Keratinocyte (primary cell): ENCODE measurements at regions not wholly inside any gene's neighbourhood (a gene's known extent, or its start where the extent isn't known, plus 50 kb on each side); places are given as distances from the start of the nearest gene placed in this dataset.

Experiments used
- DNase-seq: peaks from one replicate; pipeline ENCODE4 v3.0.0-alpha.2; 2011; ENCODE audit warnings: low read depth, missing footprints, low spot score
- FAIRE-seq: peaks from 2 replicates; lab custom pipeline; 2011; peaks lifted over from hg19 to GRCh38; lab: Jason Lieb, UNC
- H2AFZ ChIP-seq: 2 replicates; pipeline ENCODE4 v1.6.0; 2012; ENCODE audit warnings: low read length, control low read depth, inconsistent platforms; ENCODE audit not compliant: control insufficient read depth
- H3K27ac ChIP-seq: 2 replicates; pipeline ENCODE4 v1.5.1; 2011; ENCODE audit warnings: low read length; ENCODE audit not compliant: control insufficient read depth, insufficient read depth
- H3K27me3 ChIP-seq: 3 replicates; pipeline ENCODE4 v1.6.0; 2011; ENCODE audit warnings: low read length; ENCODE audit not compliant: control insufficient read depth, insufficient read depth; ENCODE audit errors: extremely low read depth
- H3K36me3 ChIP-seq, 2 experiments: 2 replicates in 1 of 2; 3 replicates in 1 of 2; pipeline ENCODE4 v1.5.1; 2011; ENCODE audit warnings: low read length in 2 of 2, mild to moderate bottlenecking in 1 of 2; ENCODE audit not compliant: control insufficient read depth in 2 of 2, insufficient read depth in 2 of 2; ENCODE audit errors: extremely low read depth in 1 of 2
- H3K4me1 ChIP-seq: 3 replicates; pipeline ENCODE4 v1.5.1; 2011; ENCODE audit warnings: low read length; ENCODE audit not compliant: control insufficient read depth, insufficient read depth; ENCODE audit errors: extremely low read depth
- H3K4me2 ChIP-seq: 3 replicates; pipeline ENCODE4 v1.6.0; 2011; ENCODE audit warnings: low read depth, low read length; ENCODE audit not compliant: control insufficient read depth, insufficient read depth; ENCODE audit errors: extremely low read depth
- H3K4me3 ChIP-seq, 3 experiments: fragments of 200-600 bp in 1 of 3; sonication (generic) in 1 of 3; 2 replicates in 2 of 3; 3 replicates in 1 of 3; pipeline ENCODE4 v1.5.1; 2011 to 2016; ENCODE audit warnings: low read length in 3 of 3, mild to moderate bottlenecking in 3 of 3, control low read depth in 2 of 3, inconsistent platforms in 1 of 3, low read depth in 1 of 3, mixed read lengths in 1 of 3, mixed run types in 1 of 3, moderate library complexity in 1 of 3; ENCODE audit not compliant: control insufficient read depth in 2 of 3, insufficient read depth in 2 of 3; ENCODE audit errors: extremely low read depth in 1 of 3
- H3K79me2 ChIP-seq: 2 replicates; pipeline ENCODE4 v1.6.0; 2012; ENCODE audit warnings: low read length; ENCODE audit not compliant: control insufficient read depth, insufficient read depth
- H3K9ac ChIP-seq: 3 replicates; pipeline ENCODE4 v1.6.0; 2011; ENCODE audit warnings: low read length; ENCODE audit not compliant: control insufficient read depth, insufficient read depth; ENCODE audit errors: extremely low read depth
- H3K9me1 ChIP-seq: 3 replicates; pipeline ENCODE4 v1.6.0; 2011; ENCODE audit warnings: low read length; ENCODE audit not compliant: control insufficient read depth, insufficient read depth; ENCODE audit errors: extremely low read depth
- H3K9me3 ChIP-seq: 2 replicates; pipeline ENCODE4 v1.5.1; 2012; ENCODE audit warnings: low read depth, low read length; ENCODE audit not compliant: control insufficient read depth
- H4K20me1 ChIP-seq: 3 replicates; pipeline ENCODE4 v1.6.0; 2011; ENCODE audit warnings: low read length; ENCODE audit not compliant: control insufficient read depth, insufficient read depth; ENCODE audit errors: extremely low read depth
- CTCF ChIP-seq, 3 experiments: IDR thresholded peaks in 1 of 3; conservative IDR thresholded peaks in 1 of 3; optimal IDR thresholded peaks in 1 of 3; 2 replicates in 2 of 3; 3 replicates in 1 of 3; pipeline versions ENCODE3 to v1.5.1; 2011; ENCODE audit warnings: low read length in 3 of 3, mild to moderate bottlenecking in 3 of 3, moderate library complexity in 2 of 3, control low read depth in 1 of 3, inconsistent platforms in 1 of 3; ENCODE audit not compliant: insufficient read depth in 2 of 3; ENCODE audit errors: extremely low read depth in 1 of 3
- EZH2 ChIP-seq: IDR thresholded peaks from one replicate; pipeline ENCODE4 v1.6.1; 2012; ENCODE audit warnings: inconsistent platforms, mild to moderate bottlenecking, low read length, moderate library complexity
- dilution Hi-C: fragments of 300-500 bp; cut with MboI; formaldehyde crosslinking; loops from one replicate; pipeline ENCODE4 v1.7.0; 2020; ENCODE audit warnings: low sequenced_read_pairs; ENCODE audit not compliant: extremely low pct_ligation_motif_present

GRCh38 chr15:54816401-54816800, 380.3 kb downstream of the RSL24D1 start:
- no peak overlapping the region for H2AFZ ChIP-seq
- H3K36me3 ChIP-seq: no peaks in the 10 kb centered on the region
- no peak overlapping the region for H3K4me3 ChIP-seq
- H3K27ac ChIP-seq: no peak overlapping the region
- TF ChIP-seq CTCF (optimal IDR thresholded peaks at IDR 0.05 in 1 of 3, IDR thresholded peaks at IDR 0.05 in 1 of 3, conservative IDR thresholded peaks at IDR 0.05 in 1 of 3; ENCODE audit: extremely low read depth in 1 of 3, insufficient read depth in 2 of 3, low read length in 3 of 3): no peak
- no peak for TF ChIP-seq EZH2
- H3K27me3 ChIP-seq: no peaks in the 10 kb centered on the region
- no peak overlapping the region for H3K4me2 ChIP-seq
- H3K4me1 ChIP-seq: no peaks in the 10 kb centered on the region
- no peaks in the 10 kb centered on the region for H4K20me1 ChIP-seq
- H3K9ac ChIP-seq: no peak overlapping the region
- dilution Hi-C loops: no loop called here
- no peaks in the 10 kb centered on the region for H3K9me1 ChIP-seq
- H3K79me2 ChIP-seq: no peaks in the 10 kb centered on the region
- DNase-seq (no peak), FAIRE-seq (no peak)
- H3K9me3 ChIP-seq: no peaks in the 10 kb centered on the region

GRCh38 chr15:54815556-54815955, 381.2 kb downstream of the RSL24D1 start:
- Histone ChIP-seq H3K9ac (no peak overlapping the region), H3K9me1 (no peaks in the 10 kb centered on the region)
- dilution Hi-C loops: no loop called here

More at GRCh38 chr15:54815556-54815955, 381.2 kb downstream of the RSL24D1 start:
- Histone ChIP-seq H3K27me3 (no peaks in the 10 kb centered on the region), H2AFZ (no peak overlapping the region), H3K27ac (no peak overlapping the region), H3K4me3 (no peak overlapping the region), H4K20me1 (no peaks in the 10 kb centered on the region), H3K36me3 (no peaks in the 10 kb centered on the region), H3K9me3 (no peaks in the 10 kb centered on the region), H3K4me2 (no peak overlapping the region), H3K79me2 (no peaks in the 10 kb centered on the region), H3K4me1 (no peaks in the 10 kb centered on the region)
- FAIRE-seq (no peak), DNase-seq (no peak)
- no peak for TF ChIP-seq EZH2
- TF ChIP-seq CTCF (optimal IDR thresholded peaks at IDR 0.05 in 1 of 3, IDR thresholded peaks at IDR 0.05 in 1 of 3, conservative IDR thresholded peaks at IDR 0.05 in 1 of 3; ENCODE audit: extremely low read depth in 1 of 3, insufficient read depth in 2 of 3, low read length in 3 of 3): no peak
